HepG2 (cell line): ENCODE measurements at regions not wholly inside any gene's neighbourhood (a gene's known extent, or its start where the extent isn't known, plus 50 kb on each side); places are given as distances from the start of the nearest gene placed in this dataset.

Experiments
- ATAC-seq: fragments of 200-7000 bp; cut with Tn5 transposase; 3 replicates; pipeline ENCODE4 v1.9.1; 2020; ENCODE audit warnings: mild to moderate bottlenecking, moderate library complexity
- BruUV-seq: library from RNA; stranded (reverse); fragments of 400-500 nt; replicated peaks from 2 replicates; lab custom pipeline; 2021; lab: Mats Ljungman, UMichigan
- CTCF ChIA-PET: fragments of 300-600 bp; formaldehyde crosslinking; extraction: SDS; loops from one replicate; lab custom pipeline; 2021; ENCODE audit warnings: low total read pairs, inconsistent platforms, low intra/inter-chr PET ratio; lab: Yijun Ruan, JAX
- POLR2A ChIA-PET: fragments of 350-600 bp; sonication (Branson Sonifier 250); formaldehyde crosslinking; loops from one replicate; lab custom pipeline; 2020; ENCODE audit warnings: antibody characterized with exemption, inconsistent platforms; lab: Yijun Ruan, JAX
- DNase-seq: peaks from one replicate; pipeline ENCODE4 v3.0.0-alpha.2; 2015; ENCODE audit warnings: low spot score
- FAIRE-seq: peaks from 3 replicates; lab custom pipeline; 2011; peaks lifted over from hg19 to GRCh38; lab: Jason Lieb, UNC
- H2AFZ ChIP-seq: one replicate; pipeline ENCODE4 v1.6.1; 2011; ENCODE audit warnings: low read length, inconsistent platforms
- H3K27ac ChIP-seq: fragments of 300-600 bp; 3 replicates; pipeline ENCODE4 v1.8.0; 2011; ENCODE audit warnings: mixed run types, mild to moderate bottlenecking, mixed read lengths, low read length, inconsistent platforms; ENCODE audit not compliant: insufficient read depth; ENCODE audit errors: extremely low read length
- H3K27me3 ChIP-seq, 2 experiments: fragments of 200-600 bp in 1 of 2; 2 replicates in 1 of 2; 3 replicates in 1 of 2; pipeline versions ENCODE4 v1.6.0 to v1.8.0; 2011; ENCODE audit warnings: low read length in 2 of 2, mild to moderate bottlenecking in 2 of 2, moderate library complexity in 2 of 2, inconsistent platforms in 1 of 2; ENCODE audit not compliant: insufficient read depth in 2 of 2, control insufficient read depth in 1 of 2
- H3K36me3 ChIP-seq, 2 experiments: fragments of 200-600 bp in 1 of 2; replicated peaks in 1 of 2; 2 replicates in 1 of 2; 3 replicates in 1 of 2; pipeline versions ENCODE4 v1.5.1 to v1.8.0; 2011; ENCODE audit warnings: low read length in 2 of 2, inconsistent platforms in 1 of 2; ENCODE audit not compliant: insufficient read depth in 2 of 2, control insufficient read depth in 1 of 2
- H3K4me1 ChIP-seq: 2 replicates; pipeline ENCODE4 v1.5.1; 2012; ENCODE audit warnings: low read length, inconsistent platforms; ENCODE audit not compliant: insufficient read depth
- H3K4me2 ChIP-seq: 2 replicates; pipeline ENCODE4 v1.6.0; 2011; ENCODE audit warnings: low read depth, low read length, inconsistent platforms
- H3K4me3 ChIP-seq, 3 experiments: fragments of 200-600 bp in 1 of 3; sonication (generic), shearing (Covaris generic) in 1 of 3; replicated peaks in 1 of 3; 2 replicates each; pipeline ENCODE4 v1.5.1; 2011 to 2016; ENCODE audit warnings: low read length in 3 of 3, inconsistent platforms in 2 of 3, low read depth in 2 of 3, mild to moderate bottlenecking in 2 of 3, control low read depth in 1 of 3, mixed read lengths in 1 of 3; ENCODE audit not compliant: insufficient read depth in 1 of 3
- H3K79me2 ChIP-seq: one replicate; pipeline ENCODE4 v1.6.1; 2011; ENCODE audit warnings: low read length, inconsistent platforms; ENCODE audit not compliant: insufficient read depth
- H3K9ac ChIP-seq: 2 replicates; pipeline ENCODE4 v1.6.0; 2011; ENCODE audit warnings: mild to moderate bottlenecking, low read depth, low read length, inconsistent platforms; ENCODE audit not compliant: insufficient read depth
- H3K9me3 ChIP-seq: 2 replicates; pipeline ENCODE4 v1.5.1; 2012; ENCODE audit warnings: mild to moderate bottlenecking, low read length
- H4K20me1 ChIP-seq: 2 replicates; pipeline ENCODE4 v1.6.0; 2011; ENCODE audit warnings: inconsistent platforms, mild to moderate bottlenecking, low read length, moderate library complexity; ENCODE audit not compliant: insufficient read depth
- AKAP8 ChIP-seq: sonication (generic); formaldehyde crosslinking; IDR thresholded peaks from 2 replicates; pipeline ENCODE4 v1.5.1; 2020; ENCODE audit warnings: mild to moderate bottlenecking, missing genetic modification reagents
- FOXP1 ChIP-seq, 2 experiments: fragments of 450-650 bp in 1 of 2; IDR thresholded peaks; 2 replicates each; pipeline ENCODE4 v1.6.1; 2017 to 2018; ENCODE audit warnings: antibody characterized with exemption in 1 of 2
- KAT8 ChIP-seq: IDR thresholded peaks from 2 replicates; pipeline ENCODE4 v1.6.1; 2016; ENCODE audit warnings: missing genetic modification reagents, missing compliant biosample characterization
- POLR2AphosphoS2 ChIP-seq: IDR thresholded peaks from 2 replicates; pipeline ENCODE4 v1.6.1; 2011; ENCODE audit warnings: low read depth, low read length, improper control_type of control experiment
- SNRNP70 ChIP-seq: fragments of 200-400 bp; formaldehyde crosslinking; IDR thresholded peaks from 2 replicates; pipeline ENCODE4 v1.6.1; 2017; ENCODE audit warnings: mild to moderate bottlenecking, low read depth, low read length, moderate library complexity
- ZBTB21 ChIP-seq: sonication (generic); formaldehyde crosslinking; IDR thresholded peaks from 2 replicates; pipeline ENCODE4 v1.4.0; 2020; ENCODE audit warnings: missing genetic modification reagents
- WGBS: methylation state at CpG from one replicate; pipeline ENCODE4 v1.1.6; 2017; ENCODE audit warnings: low lambda C conversion rate; 5-methylcytosine and 5-hydroxymethylcytosine counted together
- in situ Hi-C: cut with HindIII; loops from 2 replicates; pipeline ENCODE4 v1.10.0; 2017; ENCODE audit warnings: low pct_unique_long_range_greater_than_20kb; ENCODE audit not compliant: extremely low pct_ligation_motif_present
- intact Hi-C: fragments of 100-400 bp; cut with micrococcal nuclease; formaldehyde crosslinking; loops from one replicate; pipeline ENCODE4 v1.10.0; 2022; ENCODE audit not compliant: unreplicated experiment
- TF ChIP-seq, protein P1 (sequence below): sonication (generic); formaldehyde crosslinking; IDR thresholded peaks from 2 replicates; pipeline ENCODE4; 2020; ENCODE audit warnings: missing genetic modification reagents, mild to moderate bottlenecking, borderline replicate concordance

DNA sequence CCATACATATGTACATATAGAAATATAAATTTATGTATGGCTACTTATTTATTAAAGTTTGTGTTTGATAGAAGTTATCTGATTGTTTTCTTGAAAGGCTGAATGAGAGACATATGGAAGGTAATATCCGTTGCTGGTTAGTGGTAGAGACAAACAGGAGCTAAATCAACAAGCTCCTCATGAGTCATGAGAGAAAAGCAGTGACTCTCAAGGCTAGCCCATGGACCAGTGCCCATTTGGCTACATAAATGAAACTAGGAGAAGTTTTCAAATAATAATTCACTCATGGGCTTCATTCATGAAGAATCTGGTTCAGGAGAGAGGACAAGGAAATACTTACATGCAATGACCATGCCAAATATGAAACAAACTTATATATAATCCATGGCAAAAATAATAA lies 504.5 kb upstream of the ITGA1 start:
- ChIA-PET CTCF (no interaction called here), POLR2A (no interaction called here)
- in situ Hi-C loops (no loop called here), intact Hi-C loops (no loop called here)
- ATAC-seq: no peak
- TF ChIP-seq POLR2AphosphoS2 (no peak), ZBTB21 (CRISPR knock-in tag) (no peak), FOXP1 (IDR thresholded peaks at IDR 0.05) (no peak), FOXP1 (CRISPR knock-in tag; IDR thresholded peaks at IDR 0.05) (no peak), AKAP8 (CRISPR knock-in tag) (no peak), SNRNP70 (no peak), KAT8 (CRISPR knock-in tag) (no peak)
- TF ChIP-seq, protein P1, sequence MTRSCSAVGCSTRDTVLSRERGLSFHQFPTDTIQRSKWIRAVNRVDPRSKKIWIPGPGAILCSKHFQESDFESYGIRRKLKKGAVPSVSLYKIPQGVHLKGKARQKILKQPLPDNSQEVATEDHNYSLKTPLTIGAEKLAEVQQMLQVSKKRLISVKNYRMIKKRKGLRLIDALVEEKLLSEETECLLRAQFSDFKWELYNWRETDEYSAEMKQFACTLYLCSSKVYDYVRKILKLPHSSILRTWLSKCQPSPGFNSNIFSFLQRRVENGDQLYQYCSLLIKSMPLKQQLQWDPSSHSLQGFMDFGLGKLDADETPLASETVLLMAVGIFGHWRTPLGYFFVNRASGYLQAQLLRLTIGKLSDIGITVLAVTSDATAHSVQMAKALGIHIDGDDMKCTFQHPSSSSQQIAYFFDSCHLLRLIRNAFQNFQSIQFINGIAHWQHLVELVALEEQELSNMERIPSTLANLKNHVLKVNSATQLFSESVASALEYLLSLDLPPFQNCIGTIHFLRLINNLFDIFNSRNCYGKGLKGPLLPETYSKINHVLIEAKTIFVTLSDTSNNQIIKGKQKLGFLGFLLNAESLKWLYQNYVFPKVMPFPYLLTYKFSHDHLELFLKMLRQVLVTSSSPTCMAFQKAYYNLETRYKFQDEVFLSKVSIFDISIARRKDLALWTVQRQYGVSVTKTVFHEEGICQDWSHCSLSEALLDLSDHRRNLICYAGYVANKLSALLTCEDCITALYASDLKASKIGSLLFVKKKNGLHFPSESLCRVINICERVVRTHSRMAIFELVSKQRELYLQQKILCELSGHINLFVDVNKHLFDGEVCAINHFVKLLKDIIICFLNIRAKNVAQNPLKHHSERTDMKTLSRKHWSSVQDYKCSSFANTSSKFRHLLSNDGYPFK (CRISPR knock-in tag): no peak
- no peak for DNase-seq
- no peak for FAIRE-seq
- Histone ChIP-seq H3K9ac (no peak overlapping the region), H3K27ac (no peak overlapping the region), H3K27me3 (no peaks in the 10 kb centered on the region), H4K20me1 (no peaks in the 10 kb centered on the region), H3K9me3 (no peaks in the 10 kb centered on the region), H3K4me3 (no peak overlapping the region), H3K36me3 (no peaks in the 10 kb centered on the region), H3K4me2 (no peak overlapping the region), H3K4me1 (no peaks in the 10 kb centered on the region), H2AFZ (no peak overlapping the region), H3K79me2 (no peaks in the 10 kb centered on the region)
- WGBS: 0% methylated on average over 1 of the region's 1 CpG
- BruUV-seq: no TSS peak
